Lung (tissue), 11 donors: ENCODE measurements at regions not wholly inside any gene's neighbourhood (a gene's known extent, or its start where the extent isn't known, plus 50 kb on each side); places are given as distances from the start of the nearest gene placed in this dataset.

ENCODE experiments used
- ATAC-seq: fragments of 200-7000 bp; cut with Tn5 transposase; one replicate; pipeline ENCODE4 v1.9.1; 2020; ENCODE audit warnings: moderate number of reproducible peaks; ENCODE audit not compliant: insufficient read depth, low FRiP score
- DNase-seq, 3 donors: peaks; one replicate each; pipeline ENCODE4 v3.0.0-alpha.2; 2013 to 2017
- H3K27ac ChIP-seq, 2 donors: one replicate each; pipeline ENCODE4 v1.5.1; 2013; ENCODE audit warnings: mild to moderate bottlenecking in 2 of 2, moderate library complexity in 2 of 2, control low read depth in 1 of 2, inconsistent platforms in 1 of 2, low read depth in 1 of 2, low read length in 1 of 2
- H3K27me3 ChIP-seq, 3 donors: one replicate each; pipeline ENCODE4 v1.5.1; 2013; ENCODE audit warnings: low read length in 2 of 3; ENCODE audit not compliant: control insufficient read depth in 3 of 3, insufficient read depth in 3 of 3
- H3K36me3 ChIP-seq, 4 donors: one replicate each; pipeline ENCODE4 v1.5.1; 2013; ENCODE audit warnings: low read length in 4 of 4, mild to moderate bottlenecking in 1 of 4, moderate library complexity in 1 of 4; ENCODE audit not compliant: control insufficient read depth in 4 of 4, insufficient read depth in 4 of 4
- H3K4me1 ChIP-seq, 5 donors: one replicate each; pipeline ENCODE4 v1.5.1; 2013; ENCODE audit warnings: low read length in 5 of 5, mild to moderate bottlenecking in 2 of 5, moderate library complexity in 1 of 5; ENCODE audit not compliant: control insufficient read depth in 5 of 5, insufficient read depth in 5 of 5
- H3K4me3 ChIP-seq: one replicate; pipeline ENCODE4 v1.5.1; 2013; ENCODE audit warnings: mild to moderate bottlenecking, control low read depth, moderate library complexity
- H3K9ac ChIP-seq, 2 donors: one replicate each; pipeline ENCODE4 v1.5.1; 2013; ENCODE audit warnings: low read length in 2 of 2, control low read depth in 1 of 2; ENCODE audit not compliant: insufficient read depth in 1 of 2
- H3K9me3 ChIP-seq, 4 donors: one replicate each; pipeline ENCODE4 v1.5.1; 2013; ENCODE audit warnings: low read length in 3 of 4, mild to moderate bottlenecking in 1 of 4, moderate library complexity in 1 of 4; ENCODE audit not compliant: control insufficient read depth in 4 of 4, insufficient read depth in 3 of 4
- WGBS, 2 donors: extraction: QIAGEN DNeasy Blood & Tissue Kit; methylation state at CpG; one replicate each; pipeline ENCODE4 v1.1.7; 2013; 5-methylcytosine and 5-hydroxymethylcytosine counted together
- TF ChIP-seq, protein P1 (sequence below): IDR thresholded peaks from 2 replicates; pipeline ENCODE4 v1.5.1; 2012; ENCODE audit warnings: mild to moderate bottlenecking; ENCODE audit errors: control extremely low read depth, extremely low read depth
- donor health status: control.
- donor health status: control.
- donor health status: Bipolar disorder and iron deficiency.
- donor health status: healthy.
- donor health status: DM: yes; HTN: yes; CAD: no.

GRCh38 chr11:64458997-64459396, 96.7 kb upstream of the SLC22A11 start:
- WGBS, 2 donors = 37 to 57% methylated on average over 10 of the region's 10 CpGs
- no peak overlapping the region for H3K27ac ChIP-seq
- H3K9ac ChIP-seq = no peak overlapping the region
- H3K4me3 ChIP-seq = no peak overlapping the region
- DNase-seq (peak; percentile 13 to 26 (median 17)), ATAC-seq (no peak)
- peaks cover 0 to 4% (median 2%) of the 10 kb centered on the region in 3 donors for H3K27me3 ChIP-seq
- no peaks in the 10 kb centered on the region for H3K36me3 ChIP-seq
- H3K4me1 ChIP-seq = no peaks in the 10 kb centered on the region
- TF ChIP-seq, protein P1, sequence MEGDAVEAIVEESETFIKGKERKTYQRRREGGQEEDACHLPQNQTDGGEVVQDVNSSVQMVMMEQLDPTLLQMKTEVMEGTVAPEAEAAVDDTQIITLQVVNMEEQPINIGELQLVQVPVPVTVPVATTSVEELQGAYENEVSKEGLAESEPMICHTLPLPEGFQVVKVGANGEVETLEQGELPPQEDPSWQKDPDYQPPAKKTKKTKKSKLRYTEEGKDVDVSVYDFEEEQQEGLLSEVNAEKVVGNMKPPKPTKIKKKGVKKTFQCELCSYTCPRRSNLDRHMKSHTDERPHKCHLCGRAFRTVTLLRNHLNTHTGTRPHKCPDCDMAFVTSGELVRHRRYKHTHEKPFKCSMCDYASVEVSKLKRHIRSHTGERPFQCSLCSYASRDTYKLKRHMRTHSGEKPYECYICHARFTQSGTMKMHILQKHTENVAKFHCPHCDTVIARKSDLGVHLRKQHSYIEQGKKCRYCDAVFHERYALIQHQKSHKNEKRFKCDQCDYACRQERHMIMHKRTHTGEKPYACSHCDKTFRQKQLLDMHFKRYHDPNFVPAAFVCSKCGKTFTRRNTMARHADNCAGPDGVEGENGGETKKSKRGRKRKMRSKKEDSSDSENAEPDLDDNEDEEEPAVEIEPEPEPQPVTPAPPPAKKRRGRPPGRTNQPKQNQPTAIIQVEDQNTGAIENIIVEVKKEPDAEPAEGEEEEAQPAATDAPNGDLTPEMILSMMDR = no peak
- H3K9me3 ChIP-seq = peaks cover 0 to 1% (median 0%) of the 10 kb centered on the region in 4 donors

DNA sequence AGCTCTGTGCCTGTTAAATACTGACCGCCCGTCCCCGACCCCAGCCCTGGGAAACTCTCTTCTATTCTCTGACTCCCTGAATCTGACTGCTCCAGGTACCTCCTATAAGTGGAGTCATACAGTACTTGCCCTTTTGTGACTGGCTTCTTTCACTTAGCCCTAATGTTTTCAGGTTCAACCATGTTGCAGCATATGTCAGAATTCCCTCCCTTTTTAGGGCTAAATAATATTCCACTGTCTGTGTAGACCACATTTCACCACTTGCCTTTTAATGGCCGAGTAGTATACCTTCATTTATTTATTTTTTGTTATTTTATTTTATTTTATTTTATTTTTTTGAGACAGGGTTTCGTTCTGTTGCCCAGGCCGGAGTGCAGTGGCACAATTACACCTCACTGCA, 96.1 kb upstream of the SLC22A11 start:
- ATAC-seq (no peak), DNase-seq (no peak)
- Histone ChIP-seq H3K36me3 (no peaks in the 10 kb centered on the region), H3K4me1 (no peaks in the 10 kb centered on the region), H3K4me3 (no peak overlapping the region), H3K9ac (no peak overlapping the region), H3K9me3 (peaks cover 0 to 1% (median 0%) of the 10 kb centered on the region in 4 donors), H3K27ac (no peak overlapping the region), H3K27me3 (peaks cover 0 to 7% (median 2%) of the 10 kb centered on the region in 3 donors)
- TF ChIP-seq, protein P1 = no peak
- 88 to 91% methylated on average over 6 of the region's 6 CpGs for WGBS, 2 donors

- ATAC-seq (no peak), DNase-seq (no peak)
- Histone ChIP-seq H3K9ac (no peak overlapping the region), H3K4me3 (no peak overlapping the region), H3K36me3 (no peaks in the 10 kb centered on the region), H3K4me1 (no peaks in the 10 kb centered on the region), H3K27me3 (peaks cover 0 to 7% (median 2%) of the 10 kb centered on the region in 3 donors), H3K9me3 (no peaks in the 10 kb centered on the region), H3K27ac (no peak overlapping the region)
- 86 to 98% methylated on average over 3 of the region's 3 CpGs for WGBS, 2 donors
- TF ChIP-seq, protein P1 = no peak
Measured at GRCh38 chr11:64461081-64461480, 94.7 kb upstream of the SLC22A11 start.

- no peak overlapping the region for H3K9ac ChIP-seq
- no peak overlapping the region for H3K4me3 ChIP-seq
- H3K27ac ChIP-seq = no peak overlapping the region
- WGBS, 2 donors = 91 to 95% methylated on average over 7 of the region's 7 CpGs
- H3K9me3 ChIP-seq = peaks cover 0 to 4% (median 0%) of the 10 kb centered on the region in 4 donors
- peaks cover 0 to 11% (median 0%) of the 10 kb centered on the region in 3 donors for H3K27me3 ChIP-seq
- DNase-seq (no peak), ATAC-seq (no peak)
- TF ChIP-seq, protein P1 = no peak
- H3K36me3 ChIP-seq = no peaks in the 10 kb centered on the region
- no peaks in the 10 kb centered on the region for H3K4me1 ChIP-seq
Measured at GRCh38 chr11:64466115-64466718, 89.5 kb upstream of the SLC22A11 start.
